SK-N-SH (cell line): ENCODE measurements at regions not wholly inside any gene's neighbourhood (a gene's known extent, or its start where the extent isn't known, plus 50 kb on each side); places are given as distances from the start of the nearest gene placed in this dataset.
A peak's percentile ranks its signal among the peaks of the same experiment; 100 is the strongest.

Experiments used
- CTCF ChIA-PET: fragments of 300-600, 350-600 bp; formaldehyde crosslinking; extraction: SDS; loops from one replicate; lab custom pipeline; 2021; lab: Yijun Ruan, JAX
- POLR2A ChIA-PET: fragments of 350-600 bp; sonication (Branson Sonifier 250); formaldehyde crosslinking; extraction: SDS; loops from one replicate; lab custom pipeline; 2020; ENCODE audit warnings: antibody characterized with exemption, inconsistent platforms; lab: Yijun Ruan, JAX
- DNase-seq: peaks from one replicate; pipeline ENCODE4 v3.0.0; 2012
- H2AFZ ChIP-seq: fragments of 200-600 bp; sonication (generic); 2 replicates; pipeline ENCODE4 v1.8.1; 2016; ENCODE audit warnings: antibody characterized with exemption, mild to moderate bottlenecking, low read depth
- H3F3A ChIP-seq: fragments of 200-600 bp; sonication (generic); replicated peaks from 2 replicates; pipeline ENCODE3; 2016; ENCODE audit warnings: antibody characterized with exemption, mild to moderate bottlenecking; ENCODE audit not compliant: insufficient read depth
- H3K27ac ChIP-seq, 2 experiments: fragments of 200-500 bp in 1 of 2; fragments of 200-600 bp in 1 of 2; sonication (Bioruptor generic) in 1 of 2; sonication (generic), shearing (Covaris generic) in 1 of 2; 2 replicates each; pipeline versions ENCODE4 v1.5.1 to v1.6.1; 2014 to 2016; ENCODE audit warnings: low read depth in 2 of 2, inconsistent platforms in 1 of 2, low read length in 1 of 2, mild to moderate bottlenecking in 1 of 2, mixed read lengths in 1 of 2
- H3K27me3 ChIP-seq: fragments of 200-600 bp; sonication (generic), shearing (Covaris generic); 2 replicates; pipeline ENCODE4 v1.6.1; 2016; ENCODE audit warnings: mixed run types; ENCODE audit not compliant: insufficient read depth
- H3K36me3 ChIP-seq, 2 experiments: fragments of 200-500 bp in 1 of 2; fragments of 200-600 bp in 1 of 2; sonication (Bioruptor generic) in 1 of 2; sonication (generic) in 1 of 2; replicated peaks in 1 of 2; 2 replicates each; pipeline versions ENCODE3 to v1.5.1; 2014 to 2016; ENCODE audit warnings: low read length in 1 of 2, mild to moderate bottlenecking in 1 of 2; ENCODE audit not compliant: insufficient read depth in 2 of 2, control insufficient read depth in 1 of 2
- H3K4me1 ChIP-seq, 2 experiments: fragments of 200-500 bp in 1 of 2; fragments of 200-600 bp in 1 of 2; sonication (Bioruptor generic) in 1 of 2; sonication (generic), shearing (Covaris generic) in 1 of 2; 2 replicates each; pipeline versions ENCODE4 v1.5.1 to v1.6.1; 2014 to 2016; ENCODE audit warnings: low read depth in 1 of 2, low read length in 1 of 2, mixed run types in 1 of 2; ENCODE audit not compliant: insufficient read depth in 2 of 2, control insufficient read depth in 1 of 2
- H3K4me2 ChIP-seq: fragments of 200-600 bp; sonication (generic), shearing (Covaris generic); 2 replicates; pipeline ENCODE4 v1.6.1; 2017; ENCODE audit warnings: mixed run types
- H3K4me3 ChIP-seq, 2 experiments: fragments of 200-500 bp in 1 of 2; fragments of 200-600 bp in 1 of 2; sonication (Bioruptor generic) in 1 of 2; sonication (generic), shearing (Covaris generic) in 1 of 2; 2 replicates each; pipeline versions ENCODE4 v1.5.1 to v1.8.1; 2014 to 2016; ENCODE audit warnings: low read depth in 2 of 2, inconsistent platforms in 1 of 2, low read length in 1 of 2, mild to moderate bottlenecking in 1 of 2, mixed read lengths in 1 of 2, moderate library complexity in 1 of 2
- H3K79me2 ChIP-seq: fragments of 200-600 bp; sonication (generic); 2 replicates; pipeline ENCODE4 v1.8.1; 2017; ENCODE audit warnings: mild to moderate bottlenecking; ENCODE audit not compliant: insufficient read depth
- H3K9ac ChIP-seq: fragments of 200-600 bp; sonication (generic); 2 replicates; pipeline ENCODE4 v1.6.1; 2017; ENCODE audit warnings: mixed run types
- H3K9me2 ChIP-seq: fragments of 200-600 bp; sonication (generic); 2 replicates; pipeline ENCODE4 v1.6.1; 2017; ENCODE audit warnings: mixed run types
- H3K9me3 ChIP-seq: fragments of 200-600 bp; sonication (generic); 2 replicates; pipeline ENCODE4 v1.6.1; 2017; ENCODE audit warnings: mixed run types, mild to moderate bottlenecking, moderate library complexity
- H4K20me1 ChIP-seq: fragments of 200-600 bp; sonication (generic); 2 replicates; pipeline ENCODE4 v1.6.1; 2017; ENCODE audit warnings: mild to moderate bottlenecking, mixed run types; ENCODE audit not compliant: insufficient read depth
- CHD2 ChIP-seq: fragments of 150-350 bp; IDR thresholded peaks from 2 replicates; pipeline ENCODE4 v1.6.1; 2018; ENCODE audit warnings: low read length; ENCODE audit not compliant: partially characterized antibody
- EP300 ChIP-seq, 2 experiments: IDR thresholded peaks; 2 replicates each; pipeline versions ENCODE4 v1.4.0 to v1.6.1; 2012; ENCODE audit warnings: borderline replicate concordance in 1 of 2, low read depth in 1 of 2, low read length in 1 of 2
- FOSL2 ChIP-seq: IDR thresholded peaks from 2 replicates; pipeline ENCODE4 v1.4.0; 2012; ENCODE audit warnings: low read depth, mild to moderate bottlenecking, moderate library complexity, borderline replicate concordance
- GATA2 ChIP-seq: sonication (generic); formaldehyde crosslinking; IDR thresholded peaks from 2 replicates; pipeline ENCODE4 v1.5.0; 2020; ENCODE audit warnings: mild to moderate bottlenecking, missing genetic modification reagents
- JUND ChIP-seq: IDR thresholded peaks from 2 replicates; pipeline ENCODE4 v1.4.0; 2012
- MEF2A ChIP-seq: IDR thresholded peaks from 2 replicates; pipeline ENCODE4 v1.4.0; 2012; ENCODE audit warnings: low read depth, borderline replicate concordance
- MXI1 ChIP-seq: IDR thresholded peaks from 2 replicates; pipeline ENCODE4 v1.6.1; 2012; ENCODE audit warnings: mild to moderate bottlenecking, low read depth, low read length, improper control_type of control experiment
- NRF1 ChIP-seq: IDR thresholded peaks from 2 replicates; pipeline ENCODE4 v1.6.1; 2012; ENCODE audit warnings: low read depth, mild to moderate bottlenecking, low read length
- RAD21 ChIP-seq: IDR thresholded peaks from 2 replicates; pipeline ENCODE4 v1.6.1; 2012; ENCODE audit warnings: mild to moderate bottlenecking, low read length
- RCOR1 ChIP-seq: fragments of 150-350 bp; IDR thresholded peaks from 2 replicates; pipeline ENCODE4 v1.6.1; 2017; ENCODE audit warnings: antibody characterized with exemption, low read length
- RFX5 ChIP-seq: IDR thresholded peaks from 2 replicates; pipeline ENCODE4 v1.6.1; 2012; ENCODE audit warnings: mild to moderate bottlenecking, improper control_type of control experiment, low read length
- RXRA ChIP-seq: IDR thresholded peaks from 2 replicates; pipeline ENCODE4 v1.4.0; 2012; ENCODE audit warnings: low read depth, mild to moderate bottlenecking, borderline replicate concordance
- SIN3A ChIP-seq: IDR thresholded peaks from 2 replicates; pipeline ENCODE4 v1.6.1; 2012; ENCODE audit warnings: low read depth, mild to moderate bottlenecking, low read length, moderate library complexity, borderline replicate concordance
- SMC3 ChIP-seq: IDR thresholded peaks from 2 replicates; pipeline ENCODE4 v1.6.1; 2012; ENCODE audit warnings: low read depth, low read length, improper control_type of control experiment
- TAF1 ChIP-seq: IDR thresholded peaks from 2 replicates; pipeline ENCODE4 v1.6.1; 2012; ENCODE audit warnings: low read depth, mild to moderate bottlenecking, low read length, moderate library complexity, borderline replicate concordance
- YY1 ChIP-seq: IDR thresholded peaks from 2 replicates; pipeline ENCODE4 v1.4.0; 2012; ENCODE audit warnings: low read depth, mild to moderate bottlenecking
- WGBS: methylation state at CpG from one replicate; pipeline ENCODE4 v1.1.6; 2017; ENCODE audit warnings: low lambda C conversion rate; 5-methylcytosine and 5-hydroxymethylcytosine counted together
- TF ChIP-seq, protein P1 (sequence below): IDR thresholded peaks from 2 replicates; pipeline ENCODE4 v1.4.0; 2012; ENCODE audit warnings: low read depth, borderline replicate concordance
- TF ChIP-seq, protein P2 (sequence below): fragments of 200-600 bp; sonication (generic); IDR thresholded peaks from 2 replicates; pipeline ENCODE4 v1.6.1; 2017; ENCODE audit warnings: antibody characterized with exemption, mild to moderate bottlenecking, moderate library complexity
- TF ChIP-seq, protein P3 (sequence below): fragments of 150-350 bp; IDR thresholded peaks from 2 replicates; pipeline ENCODE4 v1.6.1; 2016; ENCODE audit warnings: mild to moderate bottlenecking, low read depth, low read length
- TF ChIP-seq, protein P4 (sequence below): IDR thresholded peaks from 2 replicates; pipeline ENCODE4 v1.4.0; 2012; ENCODE audit warnings: low read depth

DNA sequence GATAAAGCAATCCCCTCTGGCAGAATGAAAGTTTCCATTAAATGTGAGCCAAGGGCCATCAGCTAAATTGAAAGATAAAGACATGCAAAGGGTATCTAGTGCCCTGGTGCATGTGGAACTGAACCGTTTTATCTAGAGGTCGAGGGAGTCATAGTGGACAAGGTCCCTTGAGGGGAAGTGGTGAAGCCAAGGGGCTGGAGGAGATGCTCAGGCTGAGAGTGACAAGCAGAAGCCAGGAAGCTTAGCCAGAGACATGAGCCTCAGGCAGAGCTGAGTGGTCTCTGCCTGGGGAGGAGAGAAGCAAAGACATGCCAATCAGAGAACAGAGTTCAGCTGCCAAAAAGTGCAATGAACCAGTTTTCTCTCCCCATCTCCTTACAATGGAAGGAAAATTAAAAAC lies 68.1 kb upstream of the SLC10A2 start:
- Histone ChIP-seq H3K9me2 (no peaks in the 10 kb centered on the region), H3K4me3 (no peak overlapping the region), H3F3A (no peaks in the 10 kb centered on the region), H4K20me1 (no peaks in the 10 kb centered on the region), H3K79me2 (no peaks in the 10 kb centered on the region), H3K9ac (no peak overlapping the region), H3K27me3 (no peaks in the 10 kb centered on the region), H3K9me3 (no peaks in the 10 kb centered on the region), H3K36me3 (no peaks in the 10 kb centered on the region), H3K27ac (no peak overlapping the region), H3K4me2 (no peak overlapping the region), H3K4me1 (peaks cover 0 to 2% of the 10 kb centered on the region in 2 experiments; a peak in 1 of 4 replicates), H2AFZ (no peak overlapping the region)
- CTCF ChIA-PET, result no interaction called here
- peak; percentile 14 for DNase-seq
- 15% methylated on average over 2 of the region's 2 CpGs for WGBS
- no peak for TF ChIP-seq JUND
- TF ChIP-seq EP300 (IDR thresholded peaks at IDR 0.05; ENCODE audit: borderline replicate concordance in 1 of 2, low read depth in 1 of 2, low read length in 1 of 2), result no peak
- POLR2A ChIA-PET, result no interaction called here

DNA sequence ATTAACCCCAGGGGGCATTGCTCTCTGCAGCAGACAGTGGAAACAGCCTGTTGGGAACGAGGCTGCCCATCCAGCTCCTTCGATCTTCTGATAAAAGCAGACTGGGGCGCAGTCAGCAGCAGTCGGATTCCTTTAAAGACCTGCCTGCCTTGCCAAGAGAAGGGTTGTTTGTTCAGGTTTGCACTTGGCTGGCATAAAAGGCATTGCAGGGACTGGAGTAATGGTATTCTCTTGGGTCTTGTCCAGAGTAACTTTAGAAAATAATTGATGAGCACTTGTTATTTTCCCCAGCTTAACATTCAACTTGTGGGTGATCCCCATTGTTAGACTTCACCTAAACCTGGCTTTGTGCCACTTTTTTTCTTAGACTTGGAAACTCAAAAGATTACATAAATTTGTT lies 67.3 kb upstream of the SLC10A2 start:
- DNase-seq, result no peak
- POLR2A ChIA-PET, result no interaction called here
- no peak for TF ChIP-seq RFX5
- TF ChIP-seq, protein P1, sequence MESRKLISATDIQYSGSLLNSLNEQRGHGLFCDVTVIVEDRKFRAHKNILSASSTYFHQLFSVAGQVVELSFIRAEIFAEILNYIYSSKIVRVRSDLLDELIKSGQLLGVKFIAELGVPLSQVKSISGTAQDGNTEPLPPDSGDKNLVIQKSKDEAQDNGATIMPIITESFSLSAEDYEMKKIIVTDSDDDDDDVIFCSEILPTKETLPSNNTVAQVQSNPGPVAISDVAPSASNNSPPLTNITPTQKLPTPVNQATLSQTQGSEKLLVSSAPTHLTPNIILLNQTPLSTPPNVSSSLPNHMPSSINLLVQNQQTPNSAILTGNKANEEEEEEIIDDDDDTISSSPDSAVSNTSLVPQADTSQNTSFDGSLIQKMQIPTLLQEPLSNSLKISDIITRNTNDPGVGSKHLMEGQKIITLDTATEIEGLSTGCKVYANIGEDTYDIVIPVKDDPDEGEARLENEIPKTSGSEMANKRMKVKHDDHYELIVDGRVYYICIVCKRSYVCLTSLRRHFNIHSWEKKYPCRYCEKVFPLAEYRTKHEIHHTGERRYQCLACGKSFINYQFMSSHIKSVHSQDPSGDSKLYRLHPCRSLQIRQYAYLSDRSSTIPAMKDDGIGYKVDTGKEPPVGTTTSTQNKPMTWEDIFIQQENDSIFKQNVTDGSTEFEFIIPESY, result no peak
- TF ChIP-seq RXRA, result no peak
- no peak for TF ChIP-seq RCOR1
- TF ChIP-seq, protein P2, sequence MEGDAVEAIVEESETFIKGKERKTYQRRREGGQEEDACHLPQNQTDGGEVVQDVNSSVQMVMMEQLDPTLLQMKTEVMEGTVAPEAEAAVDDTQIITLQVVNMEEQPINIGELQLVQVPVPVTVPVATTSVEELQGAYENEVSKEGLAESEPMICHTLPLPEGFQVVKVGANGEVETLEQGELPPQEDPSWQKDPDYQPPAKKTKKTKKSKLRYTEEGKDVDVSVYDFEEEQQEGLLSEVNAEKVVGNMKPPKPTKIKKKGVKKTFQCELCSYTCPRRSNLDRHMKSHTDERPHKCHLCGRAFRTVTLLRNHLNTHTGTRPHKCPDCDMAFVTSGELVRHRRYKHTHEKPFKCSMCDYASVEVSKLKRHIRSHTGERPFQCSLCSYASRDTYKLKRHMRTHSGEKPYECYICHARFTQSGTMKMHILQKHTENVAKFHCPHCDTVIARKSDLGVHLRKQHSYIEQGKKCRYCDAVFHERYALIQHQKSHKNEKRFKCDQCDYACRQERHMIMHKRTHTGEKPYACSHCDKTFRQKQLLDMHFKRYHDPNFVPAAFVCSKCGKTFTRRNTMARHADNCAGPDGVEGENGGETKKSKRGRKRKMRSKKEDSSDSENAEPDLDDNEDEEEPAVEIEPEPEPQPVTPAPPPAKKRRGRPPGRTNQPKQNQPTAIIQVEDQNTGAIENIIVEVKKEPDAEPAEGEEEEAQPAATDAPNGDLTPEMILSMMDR, result no peak
- TF ChIP-seq YY1, result no peak
- TF ChIP-seq NRF1, result no peak
- TF ChIP-seq FOSL2, result no peak
- TF ChIP-seq, protein P3, sequence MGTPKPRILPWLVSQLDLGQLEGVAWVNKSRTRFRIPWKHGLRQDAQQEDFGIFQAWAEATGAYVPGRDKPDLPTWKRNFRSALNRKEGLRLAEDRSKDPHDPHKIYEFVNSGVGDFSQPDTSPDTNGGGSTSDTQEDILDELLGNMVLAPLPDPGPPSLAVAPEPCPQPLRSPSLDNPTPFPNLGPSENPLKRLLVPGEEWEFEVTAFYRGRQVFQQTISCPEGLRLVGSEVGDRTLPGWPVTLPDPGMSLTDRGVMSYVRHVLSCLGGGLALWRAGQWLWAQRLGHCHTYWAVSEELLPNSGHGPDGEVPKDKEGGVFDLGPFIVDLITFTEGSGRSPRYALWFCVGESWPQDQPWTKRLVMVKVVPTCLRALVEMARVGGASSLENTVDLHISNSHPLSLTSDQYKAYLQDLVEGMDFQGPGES, result no peak
- no peak for TF ChIP-seq SIN3A
- TF ChIP-seq GATA2 (CRISPR knock-in tag), result no peak
- TF ChIP-seq TAF1, result no peak
- no peak for TF ChIP-seq CHD2
- TF ChIP-seq RAD21, result no peak
- no peak for TF ChIP-seq MXI1
- TF ChIP-seq MEF2A, result no peak
- TF ChIP-seq, protein P4, sequence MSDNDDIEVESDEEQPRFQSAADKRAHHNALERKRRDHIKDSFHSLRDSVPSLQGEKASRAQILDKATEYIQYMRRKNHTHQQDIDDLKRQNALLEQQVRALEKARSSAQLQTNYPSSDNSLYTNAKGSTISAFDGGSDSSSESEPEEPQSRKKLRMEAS, result no peak
- no peak for TF ChIP-seq SMC3
- no peak for TF ChIP-seq JUND

More for the DNA sequence above, 67.3 kb upstream of the SLC10A2 start:
- Histone ChIP-seq H3K9me3 (no peaks in the 10 kb centered on the region), H3K4me2 (no peak overlapping the region), H3K4me3 (no peak overlapping the region), H2AFZ (no peak overlapping the region), H3K9me2 (no peaks in the 10 kb centered on the region), H3K9ac (no peak overlapping the region), H3K27ac (no peak overlapping the region), H3K4me1 (peaks cover 0 to 2% of the 10 kb centered on the region in 2 experiments; a peak in 1 of 4 replicates), H3K79me2 (no peaks in the 10 kb centered on the region), H3F3A (no peaks in the 10 kb centered on the region), H3K36me3 (no peaks in the 10 kb centered on the region), H4K20me1 (no peaks in the 10 kb centered on the region), H3K27me3 (no peaks in the 10 kb centered on the region)
- CTCF ChIA-PET, result no interaction called here
- 60% methylated on average over 3 of the region's 4 CpGs for WGBS
